HG03108 (cell line): ENCODE measurements at regions not wholly inside any gene's neighbourhood (a gene's known extent, or its start where the extent isn't known, plus 50 kb on each side); places are given as distances from the start of the nearest gene placed in this dataset.
"Not testable (repeated sequence)": the region's sequence is repeated elsewhere in the genome, so short reads cannot be mapped to it uniquely, and the experiment has no call there.

Experiments used
- ATAC-seq: cut with Tn5 transposase; IDR thresholded peaks from one replicate; pipeline ENCODE4 v1.9.1; 2021; ENCODE audit warnings: moderate library complexity; ENCODE audit not compliant: unreplicated experiment

DNA sequence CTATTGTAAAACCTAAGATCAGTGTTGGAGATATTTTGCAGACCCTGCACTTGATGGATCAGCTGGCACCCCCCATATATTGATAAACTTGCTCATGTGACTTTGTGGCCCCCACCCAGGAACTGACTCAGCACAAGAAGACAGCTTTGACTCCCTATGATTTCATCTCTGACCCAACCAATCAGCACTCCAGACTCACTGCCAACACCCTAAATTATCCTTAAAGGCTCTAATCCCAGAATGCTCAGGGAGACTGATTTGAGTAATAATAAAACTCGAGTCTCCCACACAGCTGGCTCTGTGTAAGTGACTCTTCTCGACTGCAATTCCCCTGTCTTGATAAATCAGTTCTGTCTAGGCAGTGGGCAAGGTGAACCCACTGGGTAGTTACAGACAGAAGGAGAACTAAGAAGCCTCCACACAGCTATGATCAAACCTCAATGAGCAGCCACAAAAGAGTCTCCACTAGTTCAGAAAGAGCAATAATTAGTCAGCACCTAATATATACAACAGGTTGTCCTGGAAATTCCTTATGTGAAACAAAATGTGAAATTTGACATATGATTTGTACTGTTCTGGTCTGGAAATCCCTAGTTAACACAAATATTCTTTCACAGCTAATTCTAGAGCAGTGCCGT, 52.2 kb downstream of the ACTL7B start:
- ATAC-seq: no peak

DNA sequence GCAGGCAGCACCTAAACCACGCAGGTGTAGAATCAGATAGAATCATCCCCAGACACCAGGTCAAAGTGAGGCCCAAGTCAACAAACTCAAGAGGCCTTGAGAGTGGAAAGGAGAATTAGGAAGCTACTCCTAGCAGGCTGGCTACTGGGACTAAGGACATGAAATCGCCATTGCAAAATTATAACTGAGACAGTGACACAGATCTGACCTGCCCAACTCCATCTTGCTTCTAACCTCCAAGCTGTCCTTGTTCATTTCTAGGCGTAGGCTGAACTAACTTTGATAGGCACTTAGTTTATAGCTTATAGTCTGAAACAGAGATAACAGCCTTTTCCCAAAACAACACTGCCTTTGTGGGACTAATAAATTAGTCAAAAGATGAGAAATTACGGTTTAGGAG, 52.8 kb downstream of the ACTL7B start:
- ATAC-seq: no peak

GRCh38 chr9:108801949-108802348, 53.8 kb downstream of the ACTL7B start:
- ATAC-seq: no peak

DNA sequence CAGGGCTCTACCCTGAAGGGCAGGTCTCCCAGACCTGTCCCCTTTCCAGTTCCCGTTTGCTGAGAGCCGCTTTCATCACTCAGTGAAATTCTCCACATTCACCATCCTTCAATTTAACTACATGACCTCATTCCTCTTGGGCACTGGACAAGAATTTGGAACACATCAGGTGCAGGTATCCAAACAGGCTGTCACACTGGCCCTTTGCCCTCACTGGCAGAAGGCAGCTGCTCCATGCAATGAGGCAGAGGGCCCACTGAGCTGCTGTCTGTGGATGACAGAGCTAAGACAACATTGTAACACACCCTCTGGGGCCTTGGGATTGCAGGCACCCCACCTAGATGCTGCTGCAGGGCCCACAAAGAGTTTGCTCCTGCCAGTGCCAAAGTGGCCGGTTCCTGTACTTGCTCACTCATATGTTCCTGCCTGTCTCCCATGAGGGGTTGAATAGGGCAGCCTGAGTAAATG, 55.1 kb downstream of the ACTL7B start:
- ATAC-seq: no peak

- no peak for ATAC-seq
Measured at GRCh38 chr9:108793573-108793972, 62.2 kb downstream of the ACTL7B start.

DNA sequence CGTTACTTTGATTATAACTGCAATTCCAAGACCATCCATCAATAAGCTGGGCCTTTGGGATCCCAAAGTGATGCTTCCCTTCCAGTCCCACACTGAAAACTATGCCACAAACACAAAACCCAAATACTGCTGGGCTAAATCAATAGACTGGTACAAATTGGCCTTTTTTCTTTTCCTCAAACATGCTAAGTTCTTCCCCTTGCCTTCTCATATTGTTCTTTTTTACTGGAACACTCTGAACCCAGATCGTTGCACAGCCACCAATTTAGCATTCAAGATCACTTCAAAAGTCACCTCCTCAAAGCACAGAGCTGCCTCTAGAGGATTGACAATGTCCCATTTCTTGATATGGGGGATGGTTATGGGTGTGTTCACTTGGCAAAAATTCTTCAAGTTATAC, 66.0 kb downstream of the ACTL7B start:
- no peak for ATAC-seq

DNA sequence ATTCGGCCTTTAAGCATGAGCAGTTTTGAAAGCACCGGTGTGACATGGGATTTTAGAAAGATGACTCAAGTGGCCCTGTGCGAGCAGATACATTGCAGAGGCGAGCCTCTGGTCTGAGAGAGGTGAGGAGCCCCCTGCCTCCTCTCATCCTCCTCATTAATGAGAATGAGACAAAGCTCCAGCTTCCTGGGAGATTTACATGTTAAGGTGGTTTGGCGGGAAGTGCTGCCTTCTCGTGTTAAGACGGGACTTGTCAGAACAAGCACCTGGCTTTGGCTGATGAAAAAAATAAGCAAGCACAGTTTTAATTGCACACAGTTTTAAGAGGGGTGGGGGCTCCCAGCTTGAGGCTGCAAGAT, 68.1 kb downstream of the ACTL7B start:
- ATAC-seq: no peak

GRCh38 chr9:108786901-108787689, 68.7 kb downstream of the ACTL7B start:
- no peak for ATAC-seq

GRCh38 chr9:108786322-108786721, 69.5 kb downstream of the ACTL7B start:
- ATAC-seq: no peak

- no peak for ATAC-seq
Measured at GRCh38 chr9:108784998-108785397, 70.8 kb downstream of the ACTL7B start.

DNA sequence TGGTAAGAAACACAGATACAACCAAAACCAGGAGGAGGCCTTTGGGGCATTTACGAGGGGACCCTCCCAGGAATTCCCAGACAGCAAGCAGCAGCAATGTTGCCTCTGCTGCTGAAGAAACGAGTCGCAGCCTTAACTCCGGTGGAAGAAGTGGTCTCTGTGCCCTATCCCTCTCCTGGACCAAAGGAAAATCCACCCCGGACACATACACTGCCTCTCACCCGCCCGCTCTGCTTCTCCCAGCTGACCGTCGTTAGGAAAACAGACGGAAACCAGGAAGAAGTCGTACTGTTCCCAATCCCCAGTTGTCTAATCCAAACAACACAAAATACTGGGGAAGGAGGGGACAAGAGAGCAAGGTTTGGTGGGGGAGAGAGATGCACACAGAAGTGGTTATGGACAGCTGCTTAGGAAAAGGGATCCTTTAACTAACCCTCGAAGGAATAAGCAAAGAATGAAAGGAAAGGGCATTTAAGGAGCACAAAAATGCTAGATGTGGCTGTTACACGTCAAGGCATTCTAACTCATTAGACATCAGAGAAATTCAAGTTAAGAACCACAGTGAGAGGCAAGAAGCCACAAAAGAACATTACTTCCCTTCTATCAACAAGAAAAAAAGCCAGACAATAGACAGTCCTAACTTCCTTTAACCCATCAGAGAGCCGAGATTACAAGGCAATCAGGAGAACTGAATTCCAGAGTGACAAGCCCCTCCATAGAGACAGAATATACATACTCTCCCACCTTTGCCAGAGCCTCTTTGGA, 71.9 kb downstream of the ACTL7B start:
- no peak for ATAC-seq

- no peak for ATAC-seq
Measured at GRCh38 chr9:108783326-108783725, 72.5 kb downstream of the ACTL7B start.

DNA sequence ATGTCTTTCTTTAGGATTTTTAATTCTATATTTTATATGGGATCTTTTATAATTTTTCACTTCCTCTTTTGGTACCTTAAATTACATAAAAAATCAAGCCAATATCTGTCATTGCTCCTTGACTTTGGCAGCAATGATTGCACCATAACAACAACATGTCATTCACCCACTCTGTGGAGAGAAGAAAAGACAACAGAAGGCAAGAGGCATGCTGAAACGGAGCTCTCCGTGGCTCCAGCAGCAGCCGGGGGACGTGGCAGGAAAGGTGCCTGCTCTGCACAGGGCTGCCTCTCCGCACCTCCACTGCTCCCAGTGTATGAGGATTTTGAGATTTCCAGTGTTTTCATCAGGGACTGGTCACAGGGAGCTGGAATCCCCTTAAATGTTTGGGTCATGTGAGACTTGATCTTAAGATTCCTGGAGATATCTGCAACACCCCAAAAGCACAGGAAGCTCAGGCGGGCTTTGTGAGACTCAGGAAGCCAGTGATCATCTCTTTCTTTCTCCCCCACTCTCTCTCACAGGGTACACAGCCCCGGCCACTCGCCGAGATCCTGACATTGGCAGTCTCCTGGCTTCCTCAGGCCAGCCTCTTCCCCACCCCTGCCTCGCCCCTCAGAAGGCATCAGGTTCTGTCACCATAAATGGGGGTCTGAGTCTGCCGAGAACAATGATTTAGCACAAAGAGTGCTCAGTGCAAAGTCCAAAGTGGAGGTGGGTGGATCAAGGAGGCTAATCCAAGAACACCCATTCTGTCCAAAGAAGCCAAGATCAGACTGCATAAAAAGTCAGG, 74.6 kb downstream of the ACTL7B start:
- no peak for ATAC-seq

- no peak for ATAC-seq
Measured at GRCh38 chr9:108779551-108780325, 76.0 kb downstream of the ACTL7B start.

GRCh38 chr9:108776920-108777639, 78.7 kb downstream of the ACTL7B start:
- ATAC-seq: no peak

DNA sequence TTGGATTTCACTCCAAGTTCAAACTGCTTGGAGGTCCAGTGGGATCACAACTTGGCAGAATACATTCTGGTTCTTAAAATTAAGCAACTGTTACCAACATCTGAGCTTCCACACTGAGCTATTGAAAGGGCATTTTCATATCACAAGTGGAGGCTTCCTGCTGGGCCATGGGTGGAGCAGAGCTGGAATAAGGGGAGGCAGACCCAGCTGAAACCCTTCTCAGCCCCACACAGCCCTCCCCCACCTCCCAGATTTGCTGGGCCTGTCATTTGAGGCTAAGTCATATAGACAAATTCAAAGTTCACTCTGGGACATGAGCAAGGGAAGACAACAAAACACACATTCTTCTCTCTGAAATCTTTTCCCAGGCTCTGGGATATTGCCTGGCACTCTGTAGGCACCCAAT, 79.9 kb downstream of the ACTL7B start:
- no peak for ATAC-seq

DNA sequence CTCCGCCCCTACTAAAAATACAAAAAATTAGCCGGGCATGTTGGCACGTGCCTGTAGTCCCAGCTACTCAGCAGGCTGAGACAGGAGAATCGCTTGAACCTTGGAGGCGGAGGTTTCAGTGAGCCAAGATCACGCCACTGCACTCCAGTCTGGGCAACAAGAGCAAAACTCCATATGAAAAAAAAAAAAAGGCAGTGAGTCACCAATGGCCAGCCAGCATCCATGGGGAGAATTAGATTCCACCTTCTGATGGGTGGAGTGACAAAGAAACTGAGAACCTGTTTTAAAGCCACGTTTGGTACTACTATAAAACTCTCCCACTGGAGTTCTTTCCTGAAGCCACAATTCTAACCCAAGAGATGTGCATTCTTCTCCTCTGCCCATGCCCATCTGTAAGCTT, 81.7 kb downstream of the ACTL7B start:
- not testable (repeated sequence) for ATAC-seq

DNA sequence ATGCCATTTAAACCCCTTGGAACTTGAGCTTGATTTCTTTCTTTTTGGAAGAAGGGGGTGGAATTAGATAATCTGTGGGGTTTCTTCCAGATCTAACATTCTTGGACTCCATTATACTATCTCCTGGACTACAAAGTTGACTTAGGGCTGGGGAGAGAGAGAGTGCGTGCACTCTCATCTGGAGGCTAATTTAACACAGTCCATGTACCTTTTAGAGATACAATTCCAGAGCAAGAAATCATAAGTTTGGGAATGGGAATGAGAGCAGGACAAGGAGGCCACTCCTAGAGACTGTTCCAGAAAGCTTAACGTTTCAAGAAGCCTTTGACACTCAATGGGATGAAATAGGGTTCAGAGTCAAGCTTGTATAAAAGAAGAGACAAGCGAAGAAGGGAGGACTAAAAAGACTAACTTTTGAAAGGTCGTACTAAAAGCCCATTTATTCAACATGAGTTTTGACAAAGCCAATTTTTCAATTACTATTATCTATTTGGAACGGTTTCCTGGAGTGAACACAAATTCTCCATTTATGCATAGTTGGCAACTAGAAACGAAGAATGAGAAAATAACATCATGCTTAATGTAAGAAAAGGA, 83.4 kb downstream of the ACTL7B start:
- no peak for ATAC-seq

DNA sequence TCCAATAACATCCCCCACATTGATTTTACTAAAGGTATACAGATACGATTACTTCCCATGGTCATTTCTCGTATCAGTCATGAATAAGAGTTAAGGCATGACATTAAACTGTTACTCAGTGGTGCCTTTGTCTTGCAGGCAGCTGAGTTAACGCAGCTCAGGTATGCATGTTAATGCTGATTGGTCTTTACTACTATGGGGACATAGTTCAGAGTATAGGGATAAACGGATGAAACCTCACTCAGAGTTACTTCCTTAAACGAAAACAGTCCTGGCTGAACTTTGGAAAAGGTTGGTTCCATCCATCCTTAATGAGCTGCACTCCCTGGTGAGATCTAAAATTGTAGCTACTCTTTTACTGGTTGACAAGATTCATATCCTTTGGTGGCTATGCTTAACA, 87.0 kb downstream of the ACTL7B start:
- no peak for ATAC-seq
